ENCODE measurements at regions not wholly inside any gene's neighbourhood (a gene's known extent, or its start where the extent isn't known, plus 50 kb on each side); places are given as distances from the start of the nearest gene placed in this dataset.

DNA sequence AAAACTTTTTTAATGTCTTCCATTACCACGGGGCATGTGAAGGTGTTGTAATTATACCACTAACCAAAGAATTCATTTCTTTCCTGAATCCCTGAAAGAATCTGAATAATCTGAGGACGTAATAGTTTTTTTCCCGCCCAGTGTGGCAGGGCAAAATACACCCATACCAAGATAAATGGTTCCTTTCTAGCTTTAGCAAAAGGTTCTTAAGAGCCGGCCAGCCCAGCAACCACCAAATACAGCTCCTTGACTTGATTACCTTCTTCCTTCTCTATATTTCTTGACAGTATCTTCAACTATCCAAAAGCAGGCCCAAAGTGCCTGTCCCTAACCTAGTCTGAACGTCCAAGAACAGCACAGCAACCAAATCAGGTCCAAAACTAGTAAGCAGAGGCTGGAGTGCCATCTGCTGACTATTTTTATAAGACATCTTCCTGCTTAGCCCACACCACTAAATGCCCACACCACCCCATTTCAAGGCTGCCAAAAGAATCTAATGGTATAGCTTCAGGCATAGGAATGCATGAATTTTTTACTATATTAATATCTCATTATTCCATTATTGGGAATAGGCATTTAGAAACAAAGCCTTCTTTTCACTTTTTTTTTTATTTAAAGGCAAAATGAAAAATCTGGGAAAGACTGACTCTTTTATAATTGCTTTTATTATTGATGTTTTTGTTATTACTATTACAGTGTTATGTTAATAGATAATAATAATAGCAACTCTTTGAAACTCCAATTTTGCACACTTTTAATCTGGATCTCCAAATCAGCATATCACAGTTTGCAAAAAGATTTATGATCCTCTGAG, 524.4 kb downstream of the MED13L start:
- Histone ChIP-seq H3K27me3 (peaks cover 51% of the 10 kb centered on the region), H3K4me3 (ENCODE audit: low read depth in 1 of 2, low read length in 1 of 2) (no peak overlapping the region), H3K36me3 (no peaks in the 10 kb centered on the region), H3K27ac (no peak overlapping the region), H3K9me3 (no peaks in the 10 kb centered on the region), H3K4me1 (ENCODE audit: control insufficient read depth in 1 of 2, insufficient read depth in 1 of 2, low read depth in 1 of 2, low read length in 1 of 2) (no peaks in the 10 kb centered on the region)
- TF ChIP-seq, protein P1, sequence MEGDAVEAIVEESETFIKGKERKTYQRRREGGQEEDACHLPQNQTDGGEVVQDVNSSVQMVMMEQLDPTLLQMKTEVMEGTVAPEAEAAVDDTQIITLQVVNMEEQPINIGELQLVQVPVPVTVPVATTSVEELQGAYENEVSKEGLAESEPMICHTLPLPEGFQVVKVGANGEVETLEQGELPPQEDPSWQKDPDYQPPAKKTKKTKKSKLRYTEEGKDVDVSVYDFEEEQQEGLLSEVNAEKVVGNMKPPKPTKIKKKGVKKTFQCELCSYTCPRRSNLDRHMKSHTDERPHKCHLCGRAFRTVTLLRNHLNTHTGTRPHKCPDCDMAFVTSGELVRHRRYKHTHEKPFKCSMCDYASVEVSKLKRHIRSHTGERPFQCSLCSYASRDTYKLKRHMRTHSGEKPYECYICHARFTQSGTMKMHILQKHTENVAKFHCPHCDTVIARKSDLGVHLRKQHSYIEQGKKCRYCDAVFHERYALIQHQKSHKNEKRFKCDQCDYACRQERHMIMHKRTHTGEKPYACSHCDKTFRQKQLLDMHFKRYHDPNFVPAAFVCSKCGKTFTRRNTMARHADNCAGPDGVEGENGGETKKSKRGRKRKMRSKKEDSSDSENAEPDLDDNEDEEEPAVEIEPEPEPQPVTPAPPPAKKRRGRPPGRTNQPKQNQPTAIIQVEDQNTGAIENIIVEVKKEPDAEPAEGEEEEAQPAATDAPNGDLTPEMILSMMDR (IDR thresholded peaks at IDR 0.05): no peak

DNA sequence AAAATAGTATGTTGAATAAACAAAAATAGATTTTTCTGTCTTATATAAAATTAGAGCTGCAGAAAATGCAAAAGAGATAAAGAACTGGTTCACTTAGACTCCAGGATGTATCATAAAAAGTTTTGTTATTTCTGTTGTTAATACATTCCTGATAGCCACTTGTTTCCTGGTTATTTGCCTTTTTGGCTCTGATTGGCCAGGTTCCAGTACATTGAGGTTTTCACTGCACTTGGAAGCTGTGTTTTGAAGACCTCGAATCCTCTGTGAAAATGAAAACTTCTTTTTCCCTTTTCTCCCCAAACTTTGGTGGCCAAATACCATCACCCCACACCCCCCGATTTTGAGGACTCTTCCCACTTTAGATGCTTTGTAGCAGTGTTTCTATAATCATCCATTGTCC, 525.3 kb downstream of the MED13L start:
- no peaks in the 10 kb centered on the region for H3K36me3 ChIP-seq
- no peak overlapping the region for H3K27ac ChIP-seq
- H3K4me3 ChIP-seq (ENCODE audit: low read depth in 1 of 2, low read length in 1 of 2): no peak overlapping the region
- TF ChIP-seq, protein P1 (IDR thresholded peaks at IDR 0.05): no peak
- no peaks in the 10 kb centered on the region for H3K4me1 ChIP-seq (ENCODE audit: control insufficient read depth in 1 of 2, insufficient read depth in 1 of 2, low read depth in 1 of 2, low read length in 1 of 2)
- H3K27me3 ChIP-seq: peaks cover 42% of the 10 kb centered on the region
- H3K9me3 ChIP-seq: no peaks in the 10 kb centered on the region

DNA sequence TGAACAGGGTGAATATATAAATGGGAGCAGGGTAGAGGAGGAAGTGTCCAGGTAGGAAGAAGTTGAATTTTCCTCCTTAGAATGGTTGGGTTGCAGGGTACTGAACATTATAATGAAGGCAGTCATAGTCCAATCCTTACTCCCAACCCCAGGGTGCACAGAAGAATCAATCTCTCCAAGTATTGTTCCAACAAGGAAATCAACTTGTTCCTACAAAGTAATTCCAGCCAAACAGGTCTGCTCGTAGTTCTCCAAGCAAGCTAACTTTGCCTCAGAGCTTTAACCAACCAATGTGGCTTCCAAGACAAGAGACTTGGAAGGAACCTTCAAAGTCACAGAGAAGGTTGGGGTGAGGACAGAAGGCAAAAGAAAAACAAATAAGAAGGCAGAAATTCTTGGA, 527.2 kb downstream of the MED13L start:
- H3K4me3 ChIP-seq (ENCODE audit: low read depth in 1 of 2, low read length in 1 of 2): no peak overlapping the region
- H3K27ac ChIP-seq: no peak overlapping the region
- H3K27me3 ChIP-seq: peaks cover 23% of the 10 kb centered on the region
- H3K36me3 ChIP-seq: no peaks in the 10 kb centered on the region
- no peaks in the 10 kb centered on the region for H3K9me3 ChIP-seq
- TF ChIP-seq, protein P1 (IDR thresholded peaks at IDR 0.05): no peak
- no peaks in the 10 kb centered on the region for H3K4me1 ChIP-seq (ENCODE audit: control insufficient read depth in 1 of 2, insufficient read depth in 1 of 2, low read depth in 1 of 2, low read length in 1 of 2)

DNA sequence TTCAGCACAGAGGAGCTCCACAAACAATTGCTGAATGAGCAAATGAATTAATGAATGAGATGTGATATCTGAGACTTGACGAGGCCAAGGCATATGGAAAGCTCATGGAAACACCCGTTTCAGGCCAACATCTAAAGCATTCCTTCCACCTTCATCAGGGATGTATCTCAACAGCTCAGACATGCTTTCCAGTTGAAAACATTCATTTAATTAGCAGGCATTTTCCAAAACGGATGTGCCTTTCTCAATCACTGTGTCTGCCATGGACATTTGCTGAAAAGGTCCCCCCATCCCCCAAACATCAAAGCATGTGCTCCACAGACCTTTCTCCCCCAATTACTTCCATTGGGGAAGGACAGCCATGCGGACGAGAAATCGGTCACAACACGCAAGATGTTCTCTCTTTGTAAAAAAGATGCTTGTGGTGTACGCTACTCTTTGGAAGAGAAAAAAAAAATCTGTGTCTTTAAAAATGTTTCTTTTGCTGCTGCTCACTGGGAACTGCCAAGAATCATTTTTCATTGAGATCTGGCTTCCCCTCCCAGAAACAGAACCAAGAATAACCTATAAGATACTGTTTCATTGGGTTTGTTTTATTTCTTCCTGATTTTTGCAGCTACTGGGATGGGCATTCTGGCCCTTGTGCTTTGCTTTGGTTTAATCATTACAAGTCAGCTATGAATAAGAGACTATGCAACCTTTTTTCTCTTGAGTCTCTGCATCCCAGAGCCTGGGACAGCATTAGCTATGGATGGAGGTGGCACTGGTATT, 528.2 kb downstream of the MED13L start:
- Histone ChIP-seq H3K4me1 (ENCODE audit: control insufficient read depth in 1 of 2, insufficient read depth in 1 of 2, low read depth in 1 of 2, low read length in 1 of 2) (no peaks in the 10 kb centered on the region), H3K9me3 (no peaks in the 10 kb centered on the region), H3K27ac (no peak overlapping the region), H3K4me3 (ENCODE audit: low read depth in 1 of 2, low read length in 1 of 2) (no peak overlapping the region), H3K36me3 (no peaks in the 10 kb centered on the region), H3K27me3 (peaks cover 14% of the 10 kb centered on the region)
- TF ChIP-seq, protein P1 (IDR thresholded peaks at IDR 0.05): no peak

DNA sequence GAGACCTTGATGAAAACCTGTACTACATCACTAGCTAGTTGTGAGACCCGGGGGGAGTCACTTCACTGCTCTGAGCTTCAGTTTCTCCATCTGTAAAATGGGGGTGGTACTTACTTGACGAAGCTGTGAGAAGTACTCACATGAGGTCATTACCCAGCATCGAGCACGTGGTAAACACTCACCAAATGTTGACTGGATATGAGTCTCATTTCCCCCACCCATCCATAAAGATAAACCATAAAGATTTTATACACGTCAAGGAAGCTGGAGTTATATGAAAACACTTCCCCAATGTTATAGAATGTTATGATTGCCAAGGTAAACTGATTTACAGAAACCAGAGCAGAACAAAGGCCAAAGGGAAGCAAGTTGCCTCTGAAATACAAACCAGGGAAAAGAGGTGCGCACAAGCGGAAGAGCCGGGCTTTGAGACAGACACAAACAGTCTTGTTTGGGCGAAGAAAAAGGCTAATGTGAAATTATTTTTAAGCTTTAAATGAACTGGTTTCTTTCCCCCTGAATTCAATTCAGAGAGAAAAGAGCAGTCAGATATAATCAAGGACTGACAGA, 536.8 kb downstream of the MED13L start:
- H3K27me3 ChIP-seq: no peaks in the 10 kb centered on the region
- TF ChIP-seq, protein P1 (IDR thresholded peaks at IDR 0.05): no peak
- no peak overlapping the region for H3K4me3 ChIP-seq (ENCODE audit: low read depth in 1 of 2, low read length in 1 of 2)
- H3K4me1 ChIP-seq (ENCODE audit: control insufficient read depth in 1 of 2, insufficient read depth in 1 of 2, low read depth in 1 of 2, low read length in 1 of 2): no peaks in the 10 kb centered on the region
- no peaks in the 10 kb centered on the region for H3K36me3 ChIP-seq
- no peaks in the 10 kb centered on the region for H3K9me3 ChIP-seq
- H3K27ac ChIP-seq: no peak overlapping the region
